ENCODE measurements at regions not wholly inside any gene's neighbourhood (a gene's known extent, or its start where the extent isn't known, plus 50 kb on each side); places are given as distances from the start of the nearest gene placed in this dataset.

- Histone ChIP-seq H3K14ac (ENCODE audit: insufficient read depth, low read length) (no peak overlapping the region), H2AK5ac (ENCODE audit: insufficient read length, low read length) (no peak overlapping the region)
- no peak overlapping the region for H3K4me3 Mint-ChIP-seq
Observed at GRCh38 chr2:16046649-16047048, 106.3 kb downstream of the MYCN start.

More at GRCh38 chr2:16046649-16047048, 106.3 kb downstream of the MYCN start:
- no peak overlapping the region for H4K5ac ChIP-seq (ENCODE audit: insufficient read length, low read depth, low read length)
- no peaks in the 10 kb centered on the region for H3K9me3 ChIP-seq (ENCODE audit: control insufficient read depth, low read depth, low read length)
- H3K27me3 ChIP-seq (ENCODE audit: insufficient read depth, low read length) = no peaks in the 10 kb centered on the region
- no peak overlapping the region for H3K27ac ChIP-seq (ENCODE audit: insufficient read length, low read depth, low read length)
- H3K79me1 ChIP-seq (ENCODE audit: insufficient read depth, low read depth, low read length, poor library complexity, severe bottlenecking) = no peaks in the 10 kb centered on the region
- no peak overlapping the region for H3K4me2 ChIP-seq (ENCODE audit: insufficient read depth, insufficient read length, low read length)
- no peak overlapping the region for H3K56ac ChIP-seq (ENCODE audit: insufficient read length, low read depth, low read length)
- H3K23ac ChIP-seq (ENCODE audit: insufficient read length, low read depth, low read length) = no peak overlapping the region
- H3K9ac ChIP-seq (ENCODE audit: extremely low read depth, insufficient read length, low read length) = no peak overlapping the region
- Mint-ChIP-seq H3K4me1 (peaks cover 24 to 25% of the 10 kb centered on the region in 2 experiments), H3K27ac (no peak overlapping the region), H3K36me3 (ENCODE audit: insufficient read depth in 1 of 3, low read depth in 3 of 3) (no peaks in the 10 kb centered on the region; a peak in 1 of 7 replicates), H3K9me3 (no peaks in the 10 kb centered on the region), H3K27me3 (ENCODE audit: low read depth) (no peaks in the 10 kb centered on the region)
- H4K8ac ChIP-seq (replicated peaks; ENCODE audit: insufficient read length, low read depth, low read length) = no peak overlapping the region
- no peak overlapping the region for H2AFZ ChIP-seq (ENCODE audit: low read length)
- H4K91ac ChIP-seq (ENCODE audit: insufficient read length, low read depth, low read length) = no peak overlapping the region
- H3K4ac ChIP-seq (ENCODE audit: low read depth, low read length) = no peak overlapping the region
- H2BK15ac ChIP-seq (ENCODE audit: low read depth, low read length) = no peak overlapping the region
- H4K20me1 ChIP-seq (ENCODE audit: control insufficient read depth, insufficient read depth, insufficient read length) = no peaks in the 10 kb centered on the region
- H2BK120ac ChIP-seq (ENCODE audit: low read depth, low read length, poor library complexity, severe bottlenecking) = no peak overlapping the region
- no peak overlapping the region for H2BK5ac ChIP-seq (ENCODE audit: insufficient read length, low read length)
- no peak overlapping the region for H3K18ac ChIP-seq (ENCODE audit: insufficient read length, low read depth, low read length)
- no peak for TF ChIP-seq CTCF (conservative IDR thresholded peaks at IDR 0.05)
- no peak overlapping the region for H3T11ph ChIP-seq (ENCODE audit: low read length)
- peaks cover 3% of the 10 kb centered on the region; the same call in 1 of the 2 replicates for H3K4me1 ChIP-seq (ENCODE audit: insufficient read depth, low read length)
- no peaks in the 10 kb centered on the region for H3K23me2 ChIP-seq (ENCODE audit: insufficient read length, low read depth, low read length, poor library complexity, severe bottlenecking)
- no peak for DNase-seq
- H2BK20ac ChIP-seq (ENCODE audit: low read depth, low read length, poor library complexity, severe bottlenecking) = no peak overlapping the region
- H2BK12ac ChIP-seq (ENCODE audit: insufficient read length, low read depth, low read length) = no peak overlapping the region
- WGBS (ENCODE audit: extremely low coverage, insufficient read length, low lambda C conversion rate) = no CpG with 5 or more reads among the region's 2 CpGs
- H3K79me2 ChIP-seq (ENCODE audit: insufficient read depth, low read length) = no peaks in the 10 kb centered on the region

All from H9 (cell line).